ENCODE measurements at regions not wholly inside any gene's neighbourhood (a gene's known extent, or its start where the extent isn't known, plus 50 kb on each side); places are given as distances from the start of the nearest gene placed in this dataset.

GRCh38 chr22:48727454-48728058 is 1100.1 kb downstream of the BRD1 start:
- TF ChIP-seq, protein P1, sequence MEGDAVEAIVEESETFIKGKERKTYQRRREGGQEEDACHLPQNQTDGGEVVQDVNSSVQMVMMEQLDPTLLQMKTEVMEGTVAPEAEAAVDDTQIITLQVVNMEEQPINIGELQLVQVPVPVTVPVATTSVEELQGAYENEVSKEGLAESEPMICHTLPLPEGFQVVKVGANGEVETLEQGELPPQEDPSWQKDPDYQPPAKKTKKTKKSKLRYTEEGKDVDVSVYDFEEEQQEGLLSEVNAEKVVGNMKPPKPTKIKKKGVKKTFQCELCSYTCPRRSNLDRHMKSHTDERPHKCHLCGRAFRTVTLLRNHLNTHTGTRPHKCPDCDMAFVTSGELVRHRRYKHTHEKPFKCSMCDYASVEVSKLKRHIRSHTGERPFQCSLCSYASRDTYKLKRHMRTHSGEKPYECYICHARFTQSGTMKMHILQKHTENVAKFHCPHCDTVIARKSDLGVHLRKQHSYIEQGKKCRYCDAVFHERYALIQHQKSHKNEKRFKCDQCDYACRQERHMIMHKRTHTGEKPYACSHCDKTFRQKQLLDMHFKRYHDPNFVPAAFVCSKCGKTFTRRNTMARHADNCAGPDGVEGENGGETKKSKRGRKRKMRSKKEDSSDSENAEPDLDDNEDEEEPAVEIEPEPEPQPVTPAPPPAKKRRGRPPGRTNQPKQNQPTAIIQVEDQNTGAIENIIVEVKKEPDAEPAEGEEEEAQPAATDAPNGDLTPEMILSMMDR (conservative IDR thresholded peaks at IDR 0.05; ENCODE audit: low read length) = no peak
- no peak for TF ChIP-seq EZH2phosphoT487 (IDR thresholded peaks at IDR 0.05; ENCODE audit: borderline replicate concordance)
